Ectodermal cell (in vitro differentiated cells): ENCODE measurements at regions not wholly inside any gene's neighbourhood (a gene's known extent, or its start where the extent isn't known, plus 50 kb on each side); places are given as distances from the start of the nearest gene placed in this dataset.

Experiments used
- H3K27ac ChIP-seq: 2 replicates; pipeline ENCODE4 v1.7.0; 2013; ENCODE audit warnings: mild to moderate bottlenecking, low read depth, low read length; ENCODE audit not compliant: insufficient read depth, poor library complexity, severe bottlenecking
- H3K27me3 ChIP-seq: 2 replicates; pipeline ENCODE4 v1.7.0; 2013; ENCODE audit warnings: mild to moderate bottlenecking, low read length; ENCODE audit not compliant: insufficient read depth, control insufficient read depth, poor library complexity, severe bottlenecking
- H3K36me3 ChIP-seq: one replicate; pipeline ENCODE4 v1.7.0; 2013; ENCODE audit warnings: low read length; ENCODE audit not compliant: control insufficient read depth, insufficient read depth
- H3K4me1 ChIP-seq: one replicate; pipeline ENCODE4 v1.7.0; 2013; ENCODE audit warnings: low read length; ENCODE audit not compliant: control insufficient read depth, insufficient read depth
- H3K4me3 ChIP-seq: 2 replicates; pipeline ENCODE4 v1.7.0; 2013; ENCODE audit warnings: low read depth, low read length, control low read depth; ENCODE audit not compliant: insufficient read depth
- H3K9me3 ChIP-seq: 2 replicates; pipeline ENCODE4 v1.7.0; 2013; ENCODE audit warnings: mild to moderate bottlenecking, low read length, moderate library complexity; ENCODE audit not compliant: control insufficient read depth
- WGBS, 2 experiments: methylation state at CpG; one replicate each; pipeline ENCODE4 v1.1.7; 2013; ENCODE audit warnings: missing lambda C conversion rate in 2 of 2; 5-methylcytosine and 5-hydroxymethylcytosine counted together

DNA sequence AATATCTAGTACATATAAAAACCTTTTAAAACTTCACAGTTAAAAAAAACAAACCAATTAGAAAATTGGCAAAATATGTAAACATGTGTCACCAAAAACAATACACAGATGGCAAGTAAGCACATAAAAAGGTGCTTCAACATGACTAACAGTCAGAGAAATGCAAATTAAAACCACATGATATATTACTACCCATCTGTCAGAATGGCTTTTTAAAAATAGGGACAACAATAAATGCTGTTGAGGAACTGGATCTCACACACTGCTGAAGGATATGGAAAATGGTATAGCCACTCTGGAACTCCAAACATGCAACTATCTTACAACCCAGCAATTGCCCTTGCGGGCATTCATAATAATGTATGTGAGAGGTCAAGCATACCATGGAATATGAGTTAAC lies 1153.6 kb downstream of the FLRT2 start:
- Histone ChIP-seq H3K36me3 (no peaks in the 10 kb centered on the region), H3K4me1 (no peaks in the 10 kb centered on the region), H3K4me3 (no peak overlapping the region), H3K27ac (no peak overlapping the region), H3K27me3 (no peaks in the 10 kb centered on the region), H3K9me3 (no peaks in the 10 kb centered on the region)
- WGBS, 2 experiments, result no CpG with 5 or more reads among the region's 1 CpG

DNA sequence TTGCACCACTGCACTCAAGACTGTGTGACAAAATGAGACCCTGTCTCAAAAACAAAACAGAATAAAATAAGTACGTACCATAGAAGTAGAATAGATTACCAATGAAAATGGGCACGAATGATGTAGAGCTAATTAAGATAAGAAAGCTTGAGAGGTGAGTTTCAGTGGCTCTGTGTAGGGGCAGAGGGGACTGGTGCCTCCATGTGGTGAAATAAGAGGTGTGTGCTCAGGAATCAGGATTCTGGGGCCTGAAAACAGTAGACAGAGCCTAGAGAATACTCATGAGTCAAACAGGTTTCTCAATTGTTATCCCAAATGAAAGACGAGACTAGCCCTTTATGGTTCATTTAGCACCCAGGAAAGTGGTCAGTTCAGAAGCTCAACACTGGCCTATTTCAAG lies 1145.1 kb downstream of the FLRT2 start:
- Histone ChIP-seq H3K27ac (no peak overlapping the region), H3K4me3 (no peak overlapping the region), H3K27me3 (no peaks in the 10 kb centered on the region), H3K4me1 (no peaks in the 10 kb centered on the region), H3K36me3 (no peaks in the 10 kb centered on the region), H3K9me3 (no peaks in the 10 kb centered on the region)
- 80 to 90% methylated on average over 3 of the region's 3 CpGs for WGBS, 2 experiments

DNA sequence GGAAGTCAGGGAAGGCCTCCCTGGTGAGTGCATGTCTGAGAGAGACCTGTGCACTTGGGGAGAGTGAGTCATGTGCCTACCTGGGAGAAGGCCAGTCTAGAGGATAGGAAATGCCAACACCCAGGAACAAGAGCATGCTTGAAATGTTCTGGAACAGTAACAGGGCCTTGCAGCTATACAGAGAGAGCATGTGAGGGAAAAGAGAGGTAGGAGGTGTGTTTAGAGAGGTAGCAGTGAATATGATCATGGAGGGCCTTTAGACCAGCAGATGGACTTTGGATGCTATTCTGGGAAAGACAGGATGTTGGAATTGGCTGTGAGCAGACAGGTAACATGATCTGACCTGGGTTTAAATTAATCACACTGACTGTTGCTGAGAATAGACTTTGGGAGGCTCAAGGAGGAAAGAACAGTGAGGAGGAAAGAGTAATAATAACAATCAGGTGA lies 1143.6 kb downstream of the FLRT2 start:
- no peaks in the 10 kb centered on the region for H3K36me3 ChIP-seq
- no peak overlapping the region for H3K27ac ChIP-seq
- no peaks in the 10 kb centered on the region for H3K27me3 ChIP-seq
- H3K9me3 ChIP-seq, result no peaks in the 10 kb centered on the region
- no peaks in the 10 kb centered on the region for H3K4me1 ChIP-seq
- no peak overlapping the region for H3K4me3 ChIP-seq

- H3K36me3 ChIP-seq, result no peaks in the 10 kb centered on the region
- no peaks in the 10 kb centered on the region for H3K4me1 ChIP-seq
- WGBS, 2 experiments, result 87 to 94% methylated on average over 2 of the region's 2 CpGs
- no peaks in the 10 kb centered on the region for H3K9me3 ChIP-seq
- H3K27ac ChIP-seq, result no peak overlapping the region
- H3K27me3 ChIP-seq, result no peaks in the 10 kb centered on the region
- H3K4me3 ChIP-seq, result no peak overlapping the region
Measured at GRCh38 chr14:86672080-86672479, 1142.1 kb downstream of the FLRT2 start.

- Histone ChIP-seq H3K27ac (no peak overlapping the region), H3K9me3 (no peaks in the 10 kb centered on the region), H3K27me3 (no peaks in the 10 kb centered on the region), H3K4me3 (no peak overlapping the region), H3K4me1 (no peaks in the 10 kb centered on the region), H3K36me3 (no peaks in the 10 kb centered on the region)
- 90 to 98% methylated on average over 1 of the region's 1 CpG for WGBS, 2 experiments
Measured at GRCh38 chr14:86665975-86666374, 1136.0 kb downstream of the FLRT2 start.

DNA sequence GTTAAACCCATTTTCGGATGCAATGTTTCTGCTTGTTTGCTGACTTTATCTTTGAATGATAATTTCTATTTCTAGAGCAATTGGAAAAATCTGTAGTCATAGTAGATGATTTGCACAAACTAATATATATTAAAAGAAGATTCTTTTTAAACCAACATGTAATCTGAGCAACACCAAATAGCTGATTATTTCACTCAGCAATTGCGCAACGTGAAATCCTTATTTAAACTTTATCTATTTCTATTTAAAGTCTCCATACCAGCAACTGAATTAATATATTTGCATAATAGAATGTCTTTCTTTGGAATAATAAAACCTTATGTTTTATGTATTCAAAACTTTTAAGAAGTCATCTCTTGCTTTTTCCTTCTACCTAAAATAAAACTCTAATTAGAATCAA lies 1132.4 kb downstream of the FLRT2 start:
- Histone ChIP-seq H3K4me1 (no peaks in the 10 kb centered on the region), H3K27me3 (no peaks in the 10 kb centered on the region), H3K4me3 (no peak overlapping the region), H3K27ac (no peak overlapping the region), H3K9me3 (no peaks in the 10 kb centered on the region), H3K36me3 (no peaks in the 10 kb centered on the region)
- 100% methylated on average over 1 to 3 of the region's 3 CpGs for WGBS, 2 experiments

GRCh38 chr14:86654558-86655184 lies 1124.7 kb downstream of the FLRT2 start:
- Histone ChIP-seq H3K4me3 (no peak overlapping the region), H3K4me1 (no peaks in the 10 kb centered on the region), H3K9me3 (no peaks in the 10 kb centered on the region), H3K36me3 (no peaks in the 10 kb centered on the region), H3K27ac (no peak overlapping the region), H3K27me3 (no peaks in the 10 kb centered on the region)
- 51 to 58% methylated on average over 5 to 8 of the region's 8 CpGs for WGBS, 2 experiments

- 93 to 100% methylated on average over 2 to 3 of the region's 4 CpGs for WGBS, 2 experiments
- Histone ChIP-seq H3K27me3 (no peaks in the 10 kb centered on the region), H3K9me3 (no peaks in the 10 kb centered on the region), H3K4me3 (no peak overlapping the region), H3K27ac (no peak overlapping the region), H3K4me1 (no peaks in the 10 kb centered on the region), H3K36me3 (no peaks in the 10 kb centered on the region)
Measured at GRCh38 chr14:86652526-86652925, 1122.6 kb downstream of the FLRT2 start.

- no peak overlapping the region for H3K4me3 ChIP-seq
- H3K27me3 ChIP-seq, result no peaks in the 10 kb centered on the region
- no peaks in the 10 kb centered on the region for H3K9me3 ChIP-seq
- no peaks in the 10 kb centered on the region for H3K4me1 ChIP-seq
- no peaks in the 10 kb centered on the region for H3K36me3 ChIP-seq
- H3K27ac ChIP-seq, result no peak overlapping the region
- 86 to 93% methylated on average over 4 of the region's 4 CpGs for whole genome bisulfite sequencing, 2 experiments
Measured at GRCh38 chr14:86646696-86647690, 1117.0 kb downstream of the FLRT2 start.

- no peak overlapping the region for H3K4me3 ChIP-seq
- WGBS, 2 experiments, result 93 to 95% methylated on average over 5 of the region's 5 CpGs
- H3K27me3 ChIP-seq, result no peaks in the 10 kb centered on the region
- no peaks in the 10 kb centered on the region for H3K36me3 ChIP-seq
- no peak overlapping the region for H3K27ac ChIP-seq
- H3K9me3 ChIP-seq, result no peaks in the 10 kb centered on the region
- no peaks in the 10 kb centered on the region for H3K4me1 ChIP-seq
Measured at GRCh38 chr14:86646125-86646524, 1116.2 kb downstream of the FLRT2 start.
